NOMO-1 treated with DMSO at 0.1 percent for 48 hours (cell line): ENCODE measurements at regions not wholly inside any gene's neighbourhood (a gene's known extent, or its start where the extent isn't known, plus 50 kb on each side); places are given as distances from the start of the nearest gene placed in this dataset.
"Not testable (repeated sequence)": the region's sequence is repeated elsewhere in the genome, so short reads cannot be mapped to it uniquely, and the experiment has no call there.

Source experiments
- DNase-seq: peaks from one replicate; lab custom pipeline; 2025; ENCODE audit not compliant: unreplicated experiment; lab: John Stamatoyannopoulos, UW

GRCh38 chr1:146376708-146377496, 148.1 kb upstream of the NOTCH2NLA start:
- DNase-seq = peak; percentile 98

- peak; percentile 48 for DNase-seq
Measured at GRCh38 chr1:146376309-146376707, 147.5 kb upstream of the NOTCH2NLA start.

GRCh38 chr1:146375108-146375507, 146.3 kb upstream of the NOTCH2NLA start:
- DNase-seq = not testable (repeated sequence)

- DNase-seq = not testable (repeated sequence)
Measured at GRCh38 chr1:146369940-146370339, 141.1 kb upstream of the NOTCH2NLA start.

GRCh38 chr1:146355373-146355772, 126.6 kb upstream of the NOTCH2NLA start:
- DNase-seq = not testable (repeated sequence)

- not testable (repeated sequence) for DNase-seq
Measured at GRCh38 chr1:146326863-146327262, 98.0 kb upstream of the NOTCH2NLA start.

- not testable (repeated sequence) for DNase-seq
Measured at GRCh38 chr1:146324463-146324862, 95.6 kb upstream of the NOTCH2NLA start.

- DNase-seq = not testable (repeated sequence)
Measured at GRCh38 chr1:146323302-146323701, 94.5 kb upstream of the NOTCH2NLA start.

- DNase-seq = not testable (repeated sequence)
Measured at GRCh38 chr1:146322893-146323292, 94.1 kb upstream of the NOTCH2NLA start.

- not testable (repeated sequence) for DNase-seq
Measured at GRCh38 chr1:146318715-146319114, 89.9 kb upstream of the NOTCH2NLA start.

- not testable (repeated sequence) for DNase-seq
Measured at GRCh38 chr1:146317785-146318184, 89.0 kb upstream of the NOTCH2NLA start.

GRCh38 chr1:146314449-146315246, 85.8 kb upstream of the NOTCH2NLA start:
- not testable (repeated sequence) for DNase-seq

- DNase-seq = not testable (repeated sequence)
Measured at GRCh38 chr1:146310579-146310978, 81.8 kb upstream of the NOTCH2NLA start.

GRCh38 chr1:146309427-146309826, 80.6 kb upstream of the NOTCH2NLA start:
- not testable (repeated sequence) for DNase-seq

GRCh38 chr1:146308892-146309291, 80.1 kb upstream of the NOTCH2NLA start:
- not testable (repeated sequence) for DNase-seq

GRCh38 chr1:146308152-146308551, 79.3 kb upstream of the NOTCH2NLA start:
- DNase-seq = not testable (repeated sequence)

GRCh38 chr1:146307632-146308031, 78.8 kb upstream of the NOTCH2NLA start:
- DNase-seq = not testable (repeated sequence)

- not testable (repeated sequence) for DNase-seq
Measured at GRCh38 chr1:146306651-146307050, 77.8 kb upstream of the NOTCH2NLA start.

- not testable (repeated sequence) for DNase-seq
Measured at GRCh38 chr1:146305442-146305841, 76.6 kb upstream of the NOTCH2NLA start.

- not testable (repeated sequence) for DNase-seq
Measured at GRCh38 chr1:146298575-146298897, 69.7 kb upstream of the NOTCH2NLA start.

GRCh38 chr1:146297781-146298574, 69.2 kb upstream of the NOTCH2NLA start:
- DNase-seq = not testable (repeated sequence)
